Activated B cell treated with CpG ODN at 0.5 μM for 24 hours (primary cell): ENCODE measurements at regions not wholly inside any gene's neighbourhood (a gene's known extent, or its start where the extent isn't known, plus 50 kb on each side); places are given as distances from the start of the nearest gene placed in this dataset.

Source experiments
- ATAC-seq: fragments of 200-7000 bp; cut with Tn5 transposase; one replicate; pipeline ENCODE4 v1.10.0; 2021; ENCODE audit warnings: low read depth, mild to moderate bottlenecking, moderate library complexity
- CTCF ChIA-PET: fragments of 350-600 bp; sonication (Branson Sonifier 250); formaldehyde crosslinking; loops from one replicate; lab custom pipeline; 2021; ENCODE audit warnings: antibody characterized with exemption; lab: Charles Lee
- POLR2A ChIA-PET: fragments of 350-600 bp; sonication (Branson Sonifier 250); formaldehyde crosslinking; loops from one replicate; lab custom pipeline; 2021; ENCODE audit warnings: antibody characterized with exemption; lab: Charles Lee
- DNase-seq: peaks from one replicate; pipeline ENCODE4 v3.0.0; 2022
- H3K27ac Mint-ChIP-seq: one replicate; pipeline ENCODE4 v1.8.0; 2020; ENCODE audit warnings: mixed read lengths
- H3K27me3 Mint-ChIP-seq: one replicate; pipeline ENCODE4 v1.8.0; 2021; ENCODE audit warnings: mixed read lengths
- H3K36me3 Mint-ChIP-seq: one replicate; pipeline ENCODE4 v1.8.0; 2021; ENCODE audit warnings: low read depth, mixed read lengths
- H3K4me1 Mint-ChIP-seq: one replicate; pipeline ENCODE4 v1.8.0; 2021; ENCODE audit warnings: mixed read lengths
- H3K4me3 Mint-ChIP-seq: one replicate; pipeline ENCODE4 v1.8.0; 2020; ENCODE audit warnings: mild to moderate bottlenecking, mixed read lengths
- H3K9me3 Mint-ChIP-seq: one replicate; pipeline ENCODE4 v1.8.0; 2020; ENCODE audit warnings: mixed read lengths
- intact Hi-C: fragments of 100-400 bp; cut with micrococcal nuclease; formaldehyde crosslinking; loops from one replicate; pipeline ENCODE4 v1.15.1; 2024
- TF ChIP-seq, protein P1 (sequence below): fragments of 200-600 bp; IDR thresholded peaks from one replicate; pipeline ENCODE4 v1.8.0; 2022; ENCODE audit warnings: antibody characterized with exemption, mild to moderate bottlenecking

GRCh38 chr16:5607169-5607568 is 509.6 kb upstream of the EEF2KMT start:
- intact Hi-C loops, result no loop called here
- Mint-ChIP-seq H3K36me3 (no peaks in the 10 kb centered on the region), H3K9me3 (no peaks in the 10 kb centered on the region), H3K27ac (no peak overlapping the region), H3K27me3 (no peaks in the 10 kb centered on the region), H3K4me3 (no peak overlapping the region), H3K4me1 (no peaks in the 10 kb centered on the region)
- CTCF ChIA-PET, result no interaction called here
- POLR2A ChIA-PET, result no interaction called here
- TF ChIP-seq, protein P1, sequence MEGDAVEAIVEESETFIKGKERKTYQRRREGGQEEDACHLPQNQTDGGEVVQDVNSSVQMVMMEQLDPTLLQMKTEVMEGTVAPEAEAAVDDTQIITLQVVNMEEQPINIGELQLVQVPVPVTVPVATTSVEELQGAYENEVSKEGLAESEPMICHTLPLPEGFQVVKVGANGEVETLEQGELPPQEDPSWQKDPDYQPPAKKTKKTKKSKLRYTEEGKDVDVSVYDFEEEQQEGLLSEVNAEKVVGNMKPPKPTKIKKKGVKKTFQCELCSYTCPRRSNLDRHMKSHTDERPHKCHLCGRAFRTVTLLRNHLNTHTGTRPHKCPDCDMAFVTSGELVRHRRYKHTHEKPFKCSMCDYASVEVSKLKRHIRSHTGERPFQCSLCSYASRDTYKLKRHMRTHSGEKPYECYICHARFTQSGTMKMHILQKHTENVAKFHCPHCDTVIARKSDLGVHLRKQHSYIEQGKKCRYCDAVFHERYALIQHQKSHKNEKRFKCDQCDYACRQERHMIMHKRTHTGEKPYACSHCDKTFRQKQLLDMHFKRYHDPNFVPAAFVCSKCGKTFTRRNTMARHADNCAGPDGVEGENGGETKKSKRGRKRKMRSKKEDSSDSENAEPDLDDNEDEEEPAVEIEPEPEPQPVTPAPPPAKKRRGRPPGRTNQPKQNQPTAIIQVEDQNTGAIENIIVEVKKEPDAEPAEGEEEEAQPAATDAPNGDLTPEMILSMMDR, result no peak
- ATAC-seq, result no peak
- no peak for DNase-seq

DNA sequence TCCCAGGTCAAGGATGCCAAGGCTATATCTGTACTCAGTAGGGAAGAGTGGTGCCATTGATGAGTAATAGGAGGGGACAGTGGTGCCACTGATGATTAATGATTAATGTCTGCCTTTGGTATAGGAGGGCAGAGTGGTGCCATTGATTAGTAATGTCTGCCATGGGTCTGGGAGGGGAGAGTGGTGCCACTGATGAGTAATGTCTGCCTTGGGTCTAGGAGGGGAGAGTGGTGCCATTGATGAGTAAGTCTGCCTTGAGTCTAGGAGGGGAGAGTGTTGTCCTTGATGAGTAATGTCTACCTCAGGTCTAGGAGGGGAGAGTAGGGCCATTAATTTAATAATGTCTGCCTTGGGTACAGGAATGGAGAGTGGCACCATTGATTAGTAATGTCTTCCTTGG is 507.8 kb upstream of the EEF2KMT start:
- Mint-ChIP-seq H3K4me1 (no peaks in the 10 kb centered on the region), H3K27ac (no peak overlapping the region), H3K27me3 (no peaks in the 10 kb centered on the region), H3K9me3 (peaks cover 4% of the 10 kb centered on the region), H3K36me3 (no peaks in the 10 kb centered on the region), H3K4me3 (no peak overlapping the region)
- no peak for DNase-seq
- ChIA-PET POLR2A (no interaction called here), CTCF (no interaction called here)
- TF ChIP-seq, protein P1, result no peak
- no peak for ATAC-seq
- intact Hi-C loops, result no loop called here

DNA sequence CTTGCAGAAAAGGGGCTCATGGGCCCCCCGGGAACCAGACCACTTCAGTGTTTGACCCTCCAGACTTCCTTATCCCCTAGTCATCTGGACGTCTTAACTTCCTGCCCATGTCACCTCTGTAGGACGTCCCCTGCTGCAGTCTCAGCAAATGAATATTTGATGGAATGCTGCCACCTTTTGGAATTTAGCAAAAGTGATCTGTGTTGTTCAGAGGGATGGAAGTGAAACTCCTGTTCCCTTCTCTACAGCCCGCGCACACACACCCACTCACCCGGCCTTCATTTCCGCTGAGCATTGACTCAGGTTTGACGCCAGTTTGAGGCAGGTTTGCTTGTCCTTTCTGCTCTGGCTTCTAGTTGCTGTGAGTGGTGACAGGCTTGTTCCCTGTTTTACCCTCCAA is 507.2 kb upstream of the EEF2KMT start:
- ATAC-seq, result no peak
- intact Hi-C loops, result no loop called here
- CTCF ChIA-PET, result no interaction called here
- Mint-ChIP-seq H3K27ac (no peak overlapping the region), H3K4me3 (no peak overlapping the region), H3K36me3 (no peaks in the 10 kb centered on the region), H3K9me3 (peaks cover 4% of the 10 kb centered on the region), H3K4me1 (no peaks in the 10 kb centered on the region), H3K27me3 (no peaks in the 10 kb centered on the region)
- TF ChIP-seq, protein P1, result no peak
- POLR2A ChIA-PET, result no interaction called here
- no peak for DNase-seq

- TF ChIP-seq, protein P1, result no peak
- H3K9me3 Mint-ChIP-seq, result peaks cover 4% of the 10 kb centered on the region
- DNase-seq (no peak), ATAC-seq (no peak)
- no peak overlapping the region for H3K27ac Mint-ChIP-seq
- ChIA-PET POLR2A (no interaction called here), CTCF (no interaction called here)
- intact Hi-C loops, result no loop called here
- no peaks in the 10 kb centered on the region for H3K27me3 Mint-ChIP-seq
- no peaks in the 10 kb centered on the region for H3K4me1 Mint-ChIP-seq
- no peak overlapping the region for H3K4me3 Mint-ChIP-seq
- no peaks in the 10 kb centered on the region for H3K36me3 Mint-ChIP-seq
Observed at GRCh38 chr16:5603836-5604235, 506.2 kb upstream of the EEF2KMT start.

GRCh38 chr16:5601957-5602356 is 504.4 kb upstream of the EEF2KMT start:
- TF ChIP-seq, protein P1, result no peak
- ATAC-seq (no peak), DNase-seq (no peak)
- intact Hi-C loops, result no loop called here
- Mint-ChIP-seq H3K4me1 (no peaks in the 10 kb centered on the region), H3K9me3 (peaks cover 4% of the 10 kb centered on the region), H3K27me3 (no peaks in the 10 kb centered on the region), H3K36me3 (no peaks in the 10 kb centered on the region), H3K4me3 (no peak overlapping the region), H3K27ac (no peak overlapping the region)
- ChIA-PET POLR2A (no interaction called here), CTCF (no interaction called here)
